HG02642 (cell line): ENCODE measurements at regions not wholly inside any gene's neighbourhood (a gene's known extent, or its start where the extent isn't known, plus 50 kb on each side); places are given as distances from the start of the nearest gene placed in this dataset.
A peak's percentile ranks its signal among the peaks of the same experiment; 100 is the strongest.

Experiments
- ATAC-seq: cut with Tn5 transposase; IDR thresholded peaks from one replicate; pipeline ENCODE4 v1.9.1; 2021; ENCODE audit warnings: mild to moderate bottlenecking; ENCODE audit not compliant: unreplicated experiment, poor library complexity

DNA sequence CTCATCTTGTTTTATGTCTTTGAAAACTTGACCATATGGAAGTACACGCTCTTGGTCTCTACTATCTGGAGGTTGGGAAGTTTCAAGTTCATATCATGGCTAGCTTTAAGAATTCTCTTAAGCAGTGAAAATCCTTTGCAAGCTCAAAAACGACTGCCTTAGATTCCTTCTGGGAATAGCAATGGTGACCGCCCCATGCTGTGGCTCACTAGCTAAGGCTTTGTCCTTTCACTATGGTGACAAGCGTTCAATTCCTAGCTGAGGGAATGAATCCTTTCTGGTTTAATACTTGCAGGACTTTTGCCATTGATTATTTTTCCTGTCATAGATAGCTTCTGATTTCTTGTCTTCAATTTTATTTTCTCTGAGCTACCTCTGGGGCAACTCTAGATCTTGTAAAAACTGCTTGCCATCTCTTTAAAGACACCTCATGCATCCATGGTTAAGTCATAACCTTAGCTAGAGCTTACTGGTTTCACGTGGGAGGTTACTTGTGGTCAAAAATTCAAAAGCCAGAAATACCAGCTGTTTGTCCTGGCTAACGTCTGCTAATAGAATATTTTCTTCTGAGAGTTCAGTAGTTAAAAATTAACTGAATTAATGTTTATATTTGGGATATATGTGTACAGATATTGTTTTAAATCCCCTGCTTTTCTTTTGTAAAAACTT lies 673.4 kb upstream of the CBLB start:
- peak; percentile 58 for ATAC-seq

DNA sequence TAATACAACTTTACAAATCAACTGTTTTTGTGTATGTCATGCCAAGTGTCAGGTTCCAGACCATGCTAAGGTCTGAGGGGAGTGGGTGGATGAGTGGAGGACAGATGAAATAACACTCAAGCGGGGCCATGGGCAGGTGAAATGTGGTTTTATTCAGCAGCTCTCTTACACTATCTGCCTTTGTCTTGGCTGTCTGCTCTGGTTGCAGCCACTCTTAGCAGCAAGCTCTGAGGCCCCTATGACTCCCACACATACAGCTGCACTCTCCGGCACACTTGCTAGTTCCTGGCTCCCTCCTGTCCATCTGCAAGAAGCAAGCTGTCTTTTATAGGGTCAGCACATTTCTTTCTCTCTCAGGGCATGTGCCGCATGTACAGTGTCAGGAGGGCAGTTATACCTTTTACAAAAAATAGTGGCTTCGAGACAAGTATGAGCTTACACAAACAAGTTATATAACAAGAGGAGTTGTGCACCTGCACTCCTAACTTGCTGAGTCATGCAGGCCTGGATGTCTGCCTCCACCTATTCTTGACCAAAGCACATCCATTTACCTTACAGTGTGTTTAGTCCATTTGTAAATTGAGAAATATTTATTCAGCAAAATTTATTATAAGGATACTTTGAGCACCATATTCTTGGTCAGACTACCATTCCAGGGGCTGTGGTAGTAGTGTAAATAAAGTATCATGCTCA lies 683.7 kb upstream of the CBLB start:
- no peak for ATAC-seq

DNA sequence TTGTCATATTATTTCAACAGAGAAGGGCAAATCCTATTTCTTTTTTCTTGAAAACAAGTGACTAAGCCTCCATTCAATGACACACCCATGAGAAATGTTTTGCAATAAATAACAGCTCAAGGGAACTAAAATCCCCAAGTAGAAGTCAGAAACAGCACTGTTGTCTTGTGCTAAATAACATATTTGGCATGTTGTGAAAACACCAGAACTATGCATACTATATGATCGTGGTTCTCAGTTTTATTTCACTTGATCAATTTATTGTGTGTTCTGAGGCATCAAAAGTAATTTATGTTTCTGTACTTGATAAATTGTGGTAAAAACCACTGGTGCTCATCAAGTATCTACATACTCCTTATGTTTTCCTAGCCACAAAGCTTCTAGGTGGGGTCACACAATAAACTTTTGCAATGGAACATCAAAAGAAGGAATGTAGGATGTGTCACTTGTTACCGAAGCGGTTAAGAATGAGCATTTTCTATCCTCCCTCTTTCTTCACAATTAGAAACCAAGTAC lies 691.7 kb upstream of the CBLB start:
- no peak for ATAC-seq

DNA sequence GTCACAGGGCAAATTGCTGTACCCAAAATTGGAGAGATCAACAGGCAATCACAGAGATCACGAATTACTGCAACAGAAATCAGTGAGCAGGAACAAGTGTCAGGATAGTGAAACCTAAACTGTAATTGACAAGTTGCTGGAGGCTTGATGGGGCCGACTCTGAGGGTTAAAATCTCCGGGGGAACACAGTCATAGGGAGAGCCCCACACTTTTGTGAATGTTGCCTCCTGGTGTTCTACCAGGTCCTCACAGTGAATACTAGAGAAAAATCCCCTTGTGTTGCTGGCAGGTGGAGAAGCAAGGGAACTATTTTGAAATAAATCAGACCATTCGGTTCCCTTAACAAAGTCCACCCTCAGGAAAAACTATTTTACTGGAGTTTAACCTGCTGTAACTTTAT lies 697.5 kb upstream of the CBLB start:
- peak; percentile 98 for ATAC-seq

DNA sequence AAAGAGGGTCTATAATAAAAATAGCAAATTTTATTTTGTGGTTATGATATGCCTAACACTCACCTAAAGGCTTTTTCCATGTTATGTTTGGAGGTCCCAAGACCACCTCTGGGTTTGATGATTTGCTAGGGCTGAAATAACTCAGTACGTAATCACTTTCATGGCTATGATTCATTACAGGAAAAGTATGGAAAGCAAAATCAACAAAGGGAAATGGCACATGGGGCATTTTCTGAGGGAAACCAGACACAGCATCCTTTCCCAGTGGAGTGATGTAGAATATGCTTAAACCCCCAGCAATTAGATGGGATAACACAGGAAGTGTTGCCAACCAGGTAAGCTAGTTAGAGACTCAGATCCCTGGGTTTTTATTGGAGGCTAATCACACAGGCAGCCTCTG lies 701.6 kb upstream of the CBLB start:
- ATAC-seq = no peak

DNA sequence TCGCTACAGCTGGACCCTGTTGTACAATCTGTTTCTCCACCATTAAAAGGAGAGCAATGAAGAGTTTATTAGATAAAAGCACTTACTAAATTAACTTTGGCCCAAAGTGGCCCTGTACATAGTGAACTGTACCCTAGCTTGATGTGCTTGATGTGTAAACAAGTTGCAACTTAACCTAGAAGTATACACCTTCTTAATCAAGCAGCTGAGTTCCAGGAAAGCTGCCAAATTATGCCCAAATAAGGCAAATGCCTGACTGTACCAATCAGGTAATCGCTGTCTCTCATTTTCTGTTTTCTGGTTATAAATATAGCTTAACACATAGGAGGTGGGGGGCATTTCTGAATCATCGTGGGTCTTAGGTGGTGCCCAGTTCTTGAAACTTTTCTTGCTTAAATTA lies 704.8 kb upstream of the CBLB start:
- no peak for ATAC-seq

DNA sequence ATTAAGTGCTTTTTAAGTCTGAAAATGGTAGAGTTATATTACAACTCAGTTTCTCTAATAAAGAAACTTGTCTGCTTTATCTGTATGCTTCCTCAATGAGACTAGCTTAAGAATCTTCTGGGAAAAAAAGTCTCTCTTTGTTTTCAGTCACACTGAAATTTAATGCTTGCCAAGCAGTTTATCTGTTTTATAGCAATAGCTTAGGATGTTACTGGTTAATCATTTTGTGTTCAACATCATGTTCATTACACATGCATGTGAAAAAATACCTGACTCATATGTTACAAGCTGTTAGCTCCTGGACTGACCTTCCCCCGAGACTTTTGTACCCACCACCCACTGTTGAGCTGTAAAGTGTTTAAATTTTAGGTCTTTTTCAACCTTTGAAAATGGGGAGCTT lies 706.2 kb upstream of the CBLB start:
- no peak for ATAC-seq

DNA sequence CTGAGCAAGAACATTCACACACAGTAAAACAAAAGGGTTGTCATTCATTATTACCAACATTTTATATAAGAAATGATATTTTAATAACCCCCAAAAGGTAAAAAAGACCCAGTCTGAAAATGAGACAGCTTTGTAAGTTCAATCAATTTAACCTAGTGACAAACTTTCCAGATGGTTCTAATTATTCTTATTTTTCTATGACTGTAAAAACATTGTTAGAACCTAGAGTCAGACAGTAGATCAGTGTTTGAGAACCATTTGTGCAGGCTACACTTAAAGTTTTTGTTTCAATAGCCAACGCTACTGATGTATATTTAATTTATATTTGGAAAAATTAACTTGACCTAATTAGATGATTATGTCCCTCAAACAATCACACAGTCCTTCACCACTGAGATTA lies 708.4 kb upstream of the CBLB start:
- no peak for ATAC-seq

DNA sequence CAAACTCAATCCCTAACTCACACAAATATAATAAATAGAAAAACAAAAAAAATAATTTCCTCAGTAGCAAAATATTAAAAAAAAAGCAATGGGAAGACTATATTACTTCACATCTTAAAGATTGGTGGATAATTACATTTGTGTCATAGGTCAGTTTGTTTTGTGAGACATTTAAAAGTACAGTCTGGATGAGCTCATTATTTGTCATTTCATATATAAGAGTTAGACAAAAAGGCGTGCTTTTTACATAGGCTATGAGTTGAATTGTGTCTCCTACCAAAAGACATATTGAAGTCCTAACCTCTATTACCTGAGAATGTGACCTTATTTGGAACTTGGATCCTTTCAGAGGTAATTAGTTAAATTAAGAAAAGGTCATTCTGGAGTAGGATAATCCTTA lies 710.1 kb upstream of the CBLB start:
- ATAC-seq = no peak

DNA sequence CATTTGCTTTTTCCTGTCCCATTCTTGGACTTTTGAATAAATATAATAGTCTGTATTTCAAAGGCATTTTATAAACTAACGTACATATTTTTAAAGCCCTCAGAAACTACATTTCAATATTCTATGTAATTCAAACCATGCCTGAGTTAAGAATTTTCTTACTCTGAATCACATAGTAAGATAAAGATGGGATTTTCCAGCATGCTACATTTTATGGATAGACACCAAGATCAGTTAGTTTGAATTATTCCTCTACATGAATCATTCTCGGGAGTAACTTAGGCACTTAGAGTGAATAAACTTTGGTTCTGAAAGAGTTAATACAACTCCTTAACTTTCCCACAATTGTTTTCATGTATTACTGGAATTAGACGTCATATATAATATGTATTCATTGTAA lies 713.3 kb upstream of the CBLB start:
- no peak for ATAC-seq

DNA sequence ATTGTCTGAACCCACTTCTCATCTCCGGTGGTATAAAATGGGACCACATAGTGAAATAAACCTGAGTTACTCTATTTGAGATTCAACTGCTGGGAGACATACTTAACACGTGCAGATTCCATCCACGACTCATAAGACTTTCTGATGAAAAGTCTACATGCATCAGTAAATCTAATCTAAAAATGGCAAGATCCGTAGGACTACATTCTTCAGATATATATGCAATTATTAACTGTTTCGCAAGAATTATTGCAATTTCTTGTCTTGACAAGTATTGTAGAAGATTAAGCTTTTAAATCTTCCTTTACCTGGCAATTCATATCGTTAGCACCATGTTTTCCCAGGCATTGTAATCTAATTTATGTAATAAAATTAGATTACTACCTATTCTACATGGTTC lies 718.7 kb upstream of the CBLB start:
- ATAC-seq = no peak

DNA sequence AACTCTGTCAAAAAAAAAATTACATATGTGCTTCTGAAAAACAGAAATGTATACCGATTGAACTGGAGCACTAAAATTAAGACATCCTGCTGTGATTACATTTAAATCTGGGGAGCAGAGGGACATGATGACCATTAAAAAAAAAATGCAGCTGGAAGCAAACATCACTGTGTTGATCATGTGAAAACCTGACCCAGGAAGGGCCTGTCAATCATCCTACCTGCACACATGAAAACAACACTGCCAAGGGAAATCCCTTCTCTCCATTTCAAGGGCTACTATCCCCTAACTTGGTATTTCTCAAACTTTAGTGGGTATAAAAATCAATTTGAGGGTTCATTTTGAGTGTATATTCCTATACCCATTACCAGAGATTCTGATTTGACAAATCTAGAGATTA lies 719.9 kb upstream of the CBLB start:
- no peak for ATAC-seq

DNA sequence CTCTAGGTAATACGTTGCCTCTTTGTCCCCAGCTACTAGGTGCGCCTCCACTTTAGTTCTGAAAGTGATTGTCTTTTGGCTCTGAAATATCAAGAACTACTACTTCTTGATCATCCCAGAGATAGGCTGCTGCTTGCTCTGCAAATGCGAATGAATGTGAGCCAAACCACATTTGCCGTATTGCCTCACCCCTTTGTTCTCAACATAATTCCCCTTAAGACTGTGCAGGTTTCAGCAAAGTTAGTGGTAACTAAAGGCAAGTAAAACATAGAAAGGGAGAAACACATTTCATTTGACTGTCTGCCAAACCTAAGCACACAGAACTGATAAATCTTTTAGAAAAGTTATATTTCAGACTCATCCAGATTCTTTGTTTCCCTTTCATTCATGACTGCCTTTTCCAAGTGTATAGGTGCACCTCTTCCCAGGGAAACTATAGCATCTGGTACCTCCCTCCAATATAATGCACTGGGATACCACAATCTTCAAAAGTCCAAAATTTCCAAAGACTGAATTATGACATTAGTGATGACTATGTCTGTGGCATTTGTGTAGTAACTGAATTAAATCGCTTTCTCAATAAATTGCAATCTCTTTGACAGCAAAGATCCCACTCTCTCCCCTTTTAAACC lies 720.6 kb upstream of the CBLB start:
- no peak for ATAC-seq

DNA sequence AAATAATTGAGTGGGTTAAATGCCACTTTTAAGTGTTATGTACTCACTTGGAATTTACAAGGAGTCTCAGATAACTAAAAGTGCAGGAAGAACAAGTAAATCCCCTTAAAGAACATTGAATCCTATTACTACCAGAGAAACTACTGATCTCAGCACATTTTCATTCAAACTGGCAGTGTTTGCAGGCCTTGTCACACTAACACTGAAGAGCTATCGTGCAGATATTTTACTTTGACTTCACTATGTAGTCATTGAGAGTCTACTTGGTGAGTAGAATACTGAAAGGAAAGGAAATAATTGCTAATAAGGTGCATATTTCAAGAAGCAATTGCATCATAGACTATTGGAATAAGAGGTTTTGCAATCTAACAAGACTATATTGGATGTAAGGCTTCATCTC lies 721.4 kb upstream of the CBLB start:
- no peak for ATAC-seq

DNA sequence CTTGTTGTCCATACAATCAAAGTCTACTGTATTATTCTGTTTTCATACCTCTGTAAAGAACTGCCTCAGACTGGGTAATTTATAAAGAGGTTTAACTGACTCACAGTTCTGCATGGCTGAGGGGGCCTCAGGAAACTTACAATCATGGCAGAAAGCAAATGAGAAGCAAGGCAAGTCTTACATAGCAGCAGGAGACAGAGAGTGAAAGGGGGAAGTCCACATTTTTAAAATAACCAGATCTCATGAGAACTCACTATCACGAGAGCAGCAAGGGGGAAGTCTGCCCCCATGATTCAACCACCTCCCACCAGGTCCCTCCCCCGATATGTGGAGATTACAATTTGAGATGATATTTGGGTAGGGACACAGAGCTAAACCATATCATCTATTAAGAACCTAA lies 724.6 kb upstream of the CBLB start:
- no peak for ATAC-seq

DNA sequence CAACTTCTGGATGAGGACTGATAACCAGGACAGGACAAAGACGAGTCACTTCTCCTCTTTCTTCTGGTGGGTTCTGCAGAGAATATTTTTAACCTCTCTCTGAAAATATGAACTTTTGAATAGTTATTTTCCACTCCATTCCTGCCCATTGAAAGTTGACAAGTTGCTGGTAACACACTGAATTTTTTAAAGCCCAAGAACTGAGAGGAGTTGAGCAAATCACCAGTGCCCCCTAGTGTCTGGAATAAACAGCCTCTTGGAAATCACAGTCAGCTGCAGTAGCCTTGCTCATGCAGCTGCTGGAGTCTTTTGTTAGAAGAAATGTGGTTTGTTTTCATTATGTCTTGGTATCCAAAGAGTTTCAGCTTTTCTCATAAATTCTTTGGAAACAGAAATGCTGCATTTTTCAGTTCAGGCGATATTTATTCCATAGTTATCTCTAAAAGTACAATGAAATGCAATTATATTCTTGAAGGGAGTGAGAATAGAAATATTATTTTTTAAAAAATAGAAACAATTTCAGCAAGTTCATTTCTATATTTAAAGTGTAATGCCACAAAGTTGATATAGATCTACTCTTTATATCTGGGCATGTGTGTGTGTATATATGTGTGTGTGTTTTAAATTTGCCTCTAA lies 741.0 kb upstream of the CBLB start:
- peak; percentile 87 for ATAC-seq

DNA sequence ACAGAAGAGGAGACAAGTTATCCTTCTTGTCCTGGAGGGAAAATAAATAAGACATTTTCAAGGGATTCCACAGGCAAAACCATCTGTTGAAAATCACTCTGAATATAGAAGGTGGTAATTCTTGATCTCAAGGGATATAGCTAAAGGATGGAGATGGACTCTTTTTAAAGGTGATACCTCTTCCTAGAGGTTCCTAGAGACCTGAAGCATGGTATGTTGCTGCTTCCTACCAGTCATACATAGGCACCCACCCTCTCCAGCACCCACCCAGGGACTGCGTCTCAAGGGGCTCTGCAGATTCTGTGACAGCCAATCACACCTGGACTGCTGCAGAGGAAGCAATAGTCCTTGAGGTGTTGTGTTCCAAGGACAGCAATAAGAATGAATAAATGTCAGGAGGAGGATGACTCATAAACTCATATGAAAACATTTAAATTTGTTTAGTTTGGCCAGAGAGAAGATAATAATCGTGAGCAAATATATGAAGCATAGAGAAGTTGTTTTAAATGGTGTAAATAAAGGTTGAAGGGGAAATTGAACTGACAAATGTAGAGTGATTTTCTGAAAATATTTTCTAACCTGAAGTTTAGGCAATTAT lies 741.6 kb upstream of the CBLB start:
- ATAC-seq = no peak

DNA sequence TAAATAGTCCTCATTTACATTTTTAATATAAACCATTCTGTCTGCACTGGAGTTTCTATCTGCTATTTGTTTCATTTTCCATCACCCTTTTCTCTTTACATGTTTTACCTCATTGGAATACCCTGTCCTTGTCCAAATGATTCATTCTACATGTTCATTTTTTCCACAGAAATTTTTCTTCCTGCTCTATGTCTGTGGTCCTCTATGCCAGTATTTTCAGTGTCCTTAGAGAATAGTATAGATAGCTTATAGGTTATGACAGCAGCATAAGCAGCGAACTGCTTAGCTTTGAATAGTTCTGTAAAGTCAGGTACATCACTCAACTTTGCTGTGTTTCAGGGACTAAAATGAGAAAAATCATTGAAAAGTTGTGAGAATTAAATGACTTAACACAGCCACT lies 742.3 kb upstream of the CBLB start:
- no peak for ATAC-seq

DNA sequence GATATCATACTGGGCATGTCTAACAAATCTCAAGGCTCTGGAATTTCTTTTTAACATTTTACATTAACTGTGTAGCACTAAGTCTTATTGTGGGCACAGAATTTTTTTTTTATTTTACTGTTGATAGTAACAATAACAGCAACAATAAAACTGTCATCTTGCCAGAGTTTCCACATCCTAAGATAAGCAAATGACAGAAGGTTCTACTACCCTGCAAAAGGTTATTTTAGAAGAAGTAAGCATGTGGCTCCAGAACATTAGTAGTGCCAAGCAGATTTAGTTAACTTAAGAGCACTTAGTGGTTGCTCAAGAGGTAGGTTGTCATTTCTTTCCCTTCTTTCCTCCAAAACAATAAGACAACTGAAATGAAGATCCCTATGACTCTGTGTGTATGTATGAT lies 743.0 kb upstream of the CBLB start:
- no peak for ATAC-seq

DNA sequence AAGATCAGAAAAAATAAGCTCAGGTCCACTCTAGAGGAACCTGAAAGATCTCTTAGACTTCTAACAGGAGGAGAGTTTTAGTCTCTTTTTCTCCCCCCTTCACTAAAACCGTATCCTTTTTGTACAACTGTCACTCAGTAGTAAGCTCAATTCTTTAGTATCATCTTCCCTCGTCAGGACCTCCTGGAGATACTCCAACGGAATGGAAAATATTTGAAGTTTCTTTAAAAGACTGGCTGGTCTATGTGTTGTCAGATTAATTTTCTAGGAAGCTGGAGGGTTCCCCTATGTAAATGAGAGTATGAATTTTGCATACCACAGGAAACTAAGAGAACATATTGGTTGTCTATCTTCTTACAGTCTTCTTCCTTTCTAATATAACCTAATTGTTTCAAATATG lies 747.7 kb upstream of the CBLB start:
- ATAC-seq = no peak

DNA sequence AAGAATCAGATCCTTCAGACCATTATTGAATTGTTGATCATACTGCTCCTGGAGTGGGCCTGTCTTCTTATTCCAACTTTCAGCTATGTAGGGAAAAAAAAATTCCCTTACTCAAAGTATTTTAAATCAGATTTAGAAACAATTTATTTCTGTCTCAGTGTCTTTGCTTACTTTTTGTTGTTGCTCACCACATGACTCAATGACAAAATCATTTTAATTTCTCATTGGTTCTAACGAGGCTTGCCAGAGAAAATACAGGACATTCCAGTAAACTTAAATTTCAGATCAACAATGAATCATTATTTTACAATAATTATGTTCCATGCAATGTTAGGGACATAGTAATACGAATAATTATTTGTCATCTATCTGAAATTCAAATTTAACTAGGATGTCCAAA lies 748.5 kb upstream of the CBLB start:
- ATAC-seq = no peak
